ENCODE measurements at regions not wholly inside any gene's neighbourhood (a gene's known extent, or its start where the extent isn't known, plus 50 kb on each side); places are given as distances from the start of the nearest gene placed in this dataset.

GRCh38 chr11:28713850-28714249, 605.7 kb downstream of the METTL15 start:
- Histone ChIP-seq H3K27ac (no peak overlapping the region), H3K4me1 (no peaks in the 10 kb centered on the region), H3K4me3 (no peak overlapping the region), H3K9me3 (no peaks in the 10 kb centered on the region), H3K36me3 (no peaks in the 10 kb centered on the region), H3K27me3 (no peaks in the 10 kb centered on the region)
- no peak for DNase-seq
- TF ChIP-seq POLR2A (IDR thresholded peaks at IDR 0.05): no peak
- no peak for TF ChIP-seq CTCF (IDR thresholded peaks at IDR 0.05 in 4 of 5, conservative IDR thresholded peaks at IDR 0.05 in 1 of 5)
- intact Hi-C loops (cut with DNase I; ENCODE audit: low total_unique reads): no loop called here
- in situ Hi-C loops (cut with MboI; ENCODE audit: low sequenced_read_pairs in 4 of 4): no loop called here
- no peak for ATAC-seq

- no peak for TF ChIP-seq POLR2A (IDR thresholded peaks at IDR 0.05)
- TF ChIP-seq CTCF (IDR thresholded peaks at IDR 0.05 in 4 of 5, conservative IDR thresholded peaks at IDR 0.05 in 1 of 5): no peak
- DNase-seq (no peak), ATAC-seq (no peak)
- no peaks in the 10 kb centered on the region for H3K4me1 ChIP-seq
- no peaks in the 10 kb centered on the region for H3K27me3 ChIP-seq
- no peaks in the 10 kb centered on the region for H3K9me3 ChIP-seq
- H3K4me3 ChIP-seq: no peak overlapping the region
- no peaks in the 10 kb centered on the region for H3K36me3 ChIP-seq
- H3K27ac ChIP-seq: no peak overlapping the region
- intact Hi-C loops (cut with DNase I; ENCODE audit: low total_unique reads) (no loop called here), in situ Hi-C loops (cut with MboI; ENCODE audit: low sequenced_read_pairs in 4 of 4) (no loop called here)
These were observed 599.9 kb downstream of the METTL15 start for GRCh38 chr11:28708075-28708474.

GRCh38 chr11:28704801-28705200, 596.6 kb downstream of the METTL15 start:
- H3K27me3 ChIP-seq: no peaks in the 10 kb centered on the region
- in situ Hi-C loops (cut with MboI; ENCODE audit: low sequenced_read_pairs in 4 of 4): no loop called here
- ATAC-seq (no peak), DNase-seq (no peak)
- H3K27ac ChIP-seq: no peak overlapping the region
- TF ChIP-seq POLR2A (IDR thresholded peaks at IDR 0.05): no peak
- TF ChIP-seq CTCF (IDR thresholded peaks at IDR 0.05 in 4 of 5, conservative IDR thresholded peaks at IDR 0.05 in 1 of 5): no peak
- H3K9me3 ChIP-seq: no peaks in the 10 kb centered on the region
- H3K4me3 ChIP-seq: no peak overlapping the region
- no peaks in the 10 kb centered on the region for H3K4me1 ChIP-seq
- intact Hi-C loops (cut with DNase I; ENCODE audit: low total_unique reads): no loop called here
- no peaks in the 10 kb centered on the region for H3K36me3 ChIP-seq

GRCh38 chr11:28703371-28703770, 595.2 kb downstream of the METTL15 start:
- Histone ChIP-seq H3K27ac (no peak overlapping the region), H3K36me3 (no peaks in the 10 kb centered on the region), H3K4me3 (no peak overlapping the region), H3K9me3 (no peaks in the 10 kb centered on the region), H3K27me3 (no peaks in the 10 kb centered on the region), H3K4me1 (no peaks in the 10 kb centered on the region)
- intact Hi-C loops (cut with DNase I; ENCODE audit: low total_unique reads) (no loop called here), in situ Hi-C loops (cut with MboI; ENCODE audit: low sequenced_read_pairs in 4 of 4) (no loop called here)
- DNase-seq: no peak
- TF ChIP-seq POLR2A (IDR thresholded peaks at IDR 0.05): no peak
- TF ChIP-seq CTCF (IDR thresholded peaks at IDR 0.05 in 4 of 5, conservative IDR thresholded peaks at IDR 0.05 in 1 of 5): no peak
- ATAC-seq: no peak

- ATAC-seq (no peak), DNase-seq (no peak)
- no peak overlapping the region for H3K27ac ChIP-seq
- H3K27me3 ChIP-seq: no peaks in the 10 kb centered on the region
- in situ Hi-C loops (cut with MboI; ENCODE audit: low sequenced_read_pairs in 4 of 4): no loop called here
- H3K9me3 ChIP-seq: no peaks in the 10 kb centered on the region
- H3K36me3 ChIP-seq: no peaks in the 10 kb centered on the region
- H3K4me1 ChIP-seq: no peaks in the 10 kb centered on the region
- intact Hi-C loops (cut with DNase I; ENCODE audit: low total_unique reads): no loop called here
- no peak for TF ChIP-seq POLR2A (IDR thresholded peaks at IDR 0.05)
- TF ChIP-seq CTCF (IDR thresholded peaks at IDR 0.05 in 4 of 5, conservative IDR thresholded peaks at IDR 0.05 in 1 of 5): no peak
- H3K4me3 ChIP-seq: no peak overlapping the region
These were observed 594.7 kb downstream of the METTL15 start for GRCh38 chr11:28702871-28703270.
